Liver (tissue), 8 donors: ENCODE measurements at regions not wholly inside any gene's neighbourhood (a gene's known extent, or its start where the extent isn't known, plus 50 kb on each side); places are given as distances from the start of the nearest gene placed in this dataset.

Experiments
- DNase-seq: peaks from one replicate; pipeline ENCODE4 v3.0.0-alpha.2; 2017; ENCODE audit warnings: low spot score
- H3K27ac ChIP-seq, 2 donors: one replicate each; pipeline ENCODE4 v1.7.0; 2013; ENCODE audit warnings: inconsistent platforms in 2 of 2, low read length in 2 of 2, control low read depth in 1 of 2, low read depth in 1 of 2, mild to moderate bottlenecking in 1 of 2
- H3K27me3 ChIP-seq, 4 donors: one replicate each; pipeline versions ENCODE4 v1.6.1 to v1.7.0; 2013; ENCODE audit warnings: low read length in 3 of 4, inconsistent platforms in 1 of 4, mild to moderate bottlenecking in 1 of 4, moderate library complexity in 1 of 4; ENCODE audit not compliant: control insufficient read depth in 4 of 4, insufficient read depth in 4 of 4
- H3K36me3 ChIP-seq, 4 donors: one replicate each; pipeline versions ENCODE4 v1.6.1 to v1.7.0; 2013; ENCODE audit warnings: low read length in 3 of 4, mild to moderate bottlenecking in 3 of 4, low read depth in 1 of 4, moderate library complexity in 1 of 4; ENCODE audit not compliant: control insufficient read depth in 4 of 4, insufficient read depth in 3 of 4
- H3K4me1 ChIP-seq, 4 donors: one replicate each; pipeline versions ENCODE4 v1.6.1 to v1.7.0; 2013; ENCODE audit warnings: low read length in 3 of 4, mild to moderate bottlenecking in 3 of 4, moderate library complexity in 1 of 4; ENCODE audit not compliant: control insufficient read depth in 4 of 4, insufficient read depth in 4 of 4
- H3K4me3 ChIP-seq, 3 donors: one replicate each; pipeline versions ENCODE4 v1.6.1 to v1.7.0; 2013; ENCODE audit warnings: low read length in 3 of 3, control low read depth in 1 of 3, low read depth in 1 of 3, mild to moderate bottlenecking in 1 of 3
- H3K9ac ChIP-seq, 2 donors: one replicate each; pipeline ENCODE4 v1.7.0; 2013; ENCODE audit warnings: low read length in 2 of 2, mild to moderate bottlenecking in 2 of 2, moderate library complexity in 2 of 2, control low read depth in 1 of 2, low read depth in 1 of 2
- H3K9me3 ChIP-seq, 4 donors: one replicate each; pipeline versions ENCODE4 v1.6.1 to v1.7.0; 2013; ENCODE audit warnings: low read length in 3 of 4; ENCODE audit not compliant: control insufficient read depth in 4 of 4
- ATF3 ChIP-seq: IDR thresholded peaks from 2 replicates; pipeline ENCODE4 v1.6.1; 2016; ENCODE audit warnings: antibody characterized with exemption
- CTCF ChIP-seq: fragments of 150-350 bp; IDR thresholded peaks from 2 replicates; pipeline ENCODE4 v1.5.1; 2017; ENCODE audit warnings: improper control_type of control experiment, low read depth, low read length; ENCODE audit not compliant: missing input control
- EGR1 ChIP-seq, 2 donors: IDR thresholded peaks; 2 replicates each; pipeline ENCODE4 v1.6.1; 2016 to 2018; ENCODE audit warnings: antibody characterized with exemption in 2 of 2, low read depth in 2 of 2
- FOXA1 ChIP-seq: IDR thresholded peaks from 2 replicates; pipeline ENCODE4 v1.6.1; 2016; ENCODE audit warnings: antibody characterized with exemption
- FOXA2 ChIP-seq: IDR thresholded peaks from 2 replicates; pipeline ENCODE4 v1.6.1; 2016; ENCODE audit warnings: antibody characterized with exemption
- GABPA ChIP-seq, 2 donors: IDR thresholded peaks in 1 of 2; conservative IDR thresholded peaks in 1 of 2; 2 replicates each; pipeline ENCODE4 v1.6.1; 2016; ENCODE audit warnings: antibody characterized with exemption in 2 of 2, mild to moderate bottlenecking in 1 of 2, moderate library complexity in 1 of 2
- HNF4A ChIP-seq, 2 donors: conservative IDR thresholded peaks; 2 replicates each; pipeline ENCODE4 v1.6.1; 2016; ENCODE audit warnings: antibody characterized with exemption in 2 of 2, mild to moderate bottlenecking in 2 of 2
- HNF4G ChIP-seq: IDR thresholded peaks from 2 replicates; pipeline ENCODE4 v1.6.1; 2016; ENCODE audit warnings: antibody characterized with exemption
- JUND ChIP-seq, 2 donors: IDR thresholded peaks; 2 replicates each; pipeline ENCODE4 v1.6.1; 2016; ENCODE audit warnings: antibody characterized with exemption in 2 of 2
- MAX ChIP-seq: IDR thresholded peaks from 2 replicates; pipeline ENCODE4 v1.6.1; 2016; ENCODE audit warnings: antibody characterized with exemption
- RAD21 ChIP-seq, 2 donors: IDR thresholded peaks; 2 replicates each; pipeline ENCODE4 v1.6.1; 2016; ENCODE audit warnings: antibody characterized with exemption in 2 of 2, mild to moderate bottlenecking in 2 of 2
- RXRA ChIP-seq, 2 donors: IDR thresholded peaks; 2 replicates each; pipeline ENCODE4 v1.6.1; 2017 to 2018; ENCODE audit warnings: antibody characterized with exemption in 2 of 2, mild to moderate bottlenecking in 1 of 2
- SP1 ChIP-seq: IDR thresholded peaks from 2 replicates; pipeline ENCODE4 v1.6.1; 2018; ENCODE audit warnings: antibody characterized with exemption, mild to moderate bottlenecking
- TAF1 ChIP-seq: conservative IDR thresholded peaks from 2 replicates; pipeline ENCODE4 v1.6.1; 2016; ENCODE audit warnings: antibody characterized with exemption, mild to moderate bottlenecking
- ZBTB33 ChIP-seq: IDR thresholded peaks from 2 replicates; pipeline ENCODE4 v1.6.1; 2016; ENCODE audit warnings: antibody characterized with exemption
- WGBS: extraction: QIAGEN DNeasy Blood & Tissue Kit; methylation state at CpG from one replicate; pipeline ENCODE4 v1.1.7; 2013; 5-methylcytosine and 5-hydroxymethylcytosine counted together
- donor health status: healthy.
- donor health status: healthy.
- donor health status: healthy.
- donor health status: healthy.
- donor health status: healthy.

GRCh38 chr4:159922119-159922518 is 819.2 kb downstream of the RAPGEF2 start:
- TF ChIP-seq RAD21 (IDR thresholded peaks at IDR 0.05) (no peak), FOXA2 (no peak), TAF1 (no peak), EGR1 (IDR thresholded peaks at IDR 0.05; ENCODE audit: low read depth in 2 of 2) (no peak), MAX (no peak)
- no peak overlapping the region for H3K27ac ChIP-seq
- H3K9me3 ChIP-seq = peaks cover 0 to 10% (median 5%) of the 10 kb centered on the region in 4 donors

GRCh38 chr4:159925770-159926169 is 822.9 kb downstream of the RAPGEF2 start:
- Histone ChIP-seq H3K27ac (no peak overlapping the region), H3K9me3 (peaks cover 0 to 10% (median 5%) of the 10 kb centered on the region in 4 donors), H3K36me3 (no peaks in the 10 kb centered on the region), H3K9ac (no peak overlapping the region), H3K27me3 (no peaks in the 10 kb centered on the region), H3K4me3 (no peak overlapping the region), H3K4me1 (no peaks in the 10 kb centered on the region)
- DNase-seq = no peak
- 91% methylated on average over 3 of the region's 3 CpGs for WGBS
- TF ChIP-seq SP1 = no peak
- no peak for TF ChIP-seq RAD21 (IDR thresholded peaks at IDR 0.05)
- no peak for TF ChIP-seq FOXA2
- TF ChIP-seq HNF4G = no peak
- TF ChIP-seq GABPA (IDR thresholded peaks at IDR 0.05 in 1 of 2, conservative IDR thresholded peaks at IDR 0.05 in 1 of 2) = no peak
- TF ChIP-seq FOXA1 = no peak

More at GRCh38 chr4:159922119-159922518, 819.2 kb downstream of the RAPGEF2 start:
- H3K4me3 ChIP-seq = no peak overlapping the region
- 66% methylated on average over 1 of the region's 1 CpG for WGBS
- H3K27me3 ChIP-seq = no peaks in the 10 kb centered on the region
- no peaks in the 10 kb centered on the region for H3K36me3 ChIP-seq
- H3K4me1 ChIP-seq = no peaks in the 10 kb centered on the region
- DNase-seq = no peak
- H3K9ac ChIP-seq = no peak overlapping the region

- no peak overlapping the region for H3K4me3 ChIP-seq
- peaks cover 0 to 10% (median 5%) of the 10 kb centered on the region in 4 donors for H3K9me3 ChIP-seq
- no peaks in the 10 kb centered on the region for H3K36me3 ChIP-seq
- no peak overlapping the region for H3K27ac ChIP-seq
- H3K4me1 ChIP-seq = no peaks in the 10 kb centered on the region
- H3K9ac ChIP-seq = no peak overlapping the region
- no peak for TF ChIP-seq RXRA (IDR thresholded peaks at IDR 0.05)
- no peak for TF ChIP-seq MAX
- no peak for TF ChIP-seq GABPA (IDR thresholded peaks at IDR 0.05 in 1 of 2, conservative IDR thresholded peaks at IDR 0.05 in 1 of 2)
- no peak for TF ChIP-seq SP1
- TF ChIP-seq CTCF = no peak
- no peak for TF ChIP-seq JUND (IDR thresholded peaks at IDR 0.05)
- no peak for TF ChIP-seq HNF4A (conservative IDR thresholded peaks at IDR 0.05)
- TF ChIP-seq ATF3 = no peak
- TF ChIP-seq ZBTB33 = no peak
- WGBS = 62% methylated on average over 1 of the region's 1 CpG
- H3K27me3 ChIP-seq = no peaks in the 10 kb centered on the region
- DNase-seq = no peak
Measured at GRCh38 chr4:159926871-159927270, 824.0 kb downstream of the RAPGEF2 start.
